ENCODE measurements at regions not wholly inside any gene's neighbourhood (a gene's known extent, or its start where the extent isn't known, plus 50 kb on each side); places are given as distances from the start of the nearest gene placed in this dataset.

DNA sequence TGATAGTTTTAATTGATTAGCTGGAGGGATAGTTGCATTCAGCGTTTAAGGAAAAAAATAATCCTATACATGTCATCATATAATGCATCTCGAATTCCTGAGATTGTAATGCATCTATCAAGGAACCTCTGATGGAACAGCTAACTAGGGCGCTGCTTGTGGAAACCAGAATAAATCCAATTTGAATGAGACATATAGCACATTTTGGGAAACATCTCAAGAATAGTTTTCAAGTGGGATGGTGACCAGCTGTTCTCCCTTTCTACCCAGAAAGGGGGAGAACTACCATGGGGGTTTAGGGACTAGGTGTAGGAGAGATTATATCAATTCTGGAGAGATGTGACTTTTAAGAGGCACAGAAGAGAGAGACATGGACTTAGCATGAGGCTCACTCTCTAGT, 319.3 kb upstream of the BRINP1 start:
- no peak for TF ChIP-seq CTCF (IDR thresholded peaks at IDR 0.05 in 8 of 11, conservative IDR thresholded peaks at IDR 0.05 in 3 of 11)
- no peak for TF ChIP-seq POLR2AphosphoS5 (IDR thresholded peaks at IDR 0.05)
- no peak for TF ChIP-seq POLR2A (IDR thresholded peaks at IDR 0.05)

Data from spleen (tissue), 7 donors.